AG10803 (cell line): ENCODE measurements at regions not wholly inside any gene's neighbourhood (a gene's known extent, or its start where the extent isn't known, plus 50 kb on each side); places are given as distances from the start of the nearest gene placed in this dataset.

ENCODE experiments used
- DNase-seq: peaks from one replicate; pipeline ENCODE4 v3.0.0; 2010; ENCODE audit warnings: low read depth
- H3K4me3 ChIP-seq: 2 replicates; pipeline ENCODE4 v1.5.1; 2011; ENCODE audit warnings: mild to moderate bottlenecking, low read length, control low read depth
- CTCF ChIP-seq: conservative IDR thresholded peaks from 2 replicates; pipeline ENCODE4 v1.5.1; 2011; ENCODE audit warnings: mild to moderate bottlenecking, low read length, control low read depth, inconsistent platforms

DNA sequence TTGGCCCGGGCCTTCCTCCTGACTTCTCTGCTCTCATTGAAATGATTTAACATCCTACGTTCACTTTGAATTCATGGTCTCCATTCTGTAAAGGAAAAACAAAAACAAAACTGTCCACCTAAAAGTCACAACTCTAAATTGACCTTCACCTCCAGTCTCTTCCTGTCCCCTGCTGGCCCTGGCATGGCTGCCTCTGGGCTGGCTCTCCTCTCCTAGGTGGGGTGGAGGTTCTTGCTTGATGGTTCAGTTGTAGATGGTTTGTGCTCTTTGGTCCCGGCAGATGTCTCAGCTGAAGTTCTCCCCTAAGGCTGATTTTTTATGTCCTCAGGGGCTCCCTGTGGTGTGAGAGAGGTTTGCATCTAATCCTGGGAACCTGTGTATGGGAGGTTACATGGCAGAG lies 121.1 kb downstream of the ACKR3 start:
- H3K4me3 ChIP-seq, result no peak overlapping the region
- no peak for DNase-seq
- TF ChIP-seq CTCF, result no peak

DNA sequence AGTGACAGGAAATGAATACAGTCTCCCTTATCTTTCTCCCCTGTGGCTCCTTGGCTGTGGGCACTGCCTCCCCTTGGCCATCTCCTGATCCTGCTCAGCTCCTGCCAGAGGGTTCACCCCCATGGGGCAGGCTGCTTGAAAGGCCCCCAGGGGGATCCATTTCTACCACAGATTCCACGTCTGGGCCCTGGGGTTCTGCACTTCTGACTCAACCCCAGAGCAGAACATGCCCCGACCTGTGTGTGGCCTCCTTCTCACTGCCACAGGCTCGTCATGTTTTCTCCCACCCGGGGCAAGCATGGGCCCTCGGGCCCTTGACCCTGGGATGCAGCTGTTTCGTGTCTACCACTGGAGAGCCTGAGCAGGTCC lies 122.2 kb downstream of the ACKR3 start:
- no peak overlapping the region for H3K4me3 ChIP-seq
- no peak for DNase-seq
- TF ChIP-seq CTCF, result no peak

- H3K4me3 ChIP-seq, result no peak overlapping the region
- no peak for DNase-seq
- TF ChIP-seq CTCF, result no peak
Observed at GRCh38 chr2:236692937-236693336, 123.3 kb downstream of the ACKR3 start.

- TF ChIP-seq CTCF, result no peak
- no peak overlapping the region for H3K4me3 ChIP-seq
Observed at GRCh38 chr2:236693531-236693930, 123.9 kb downstream of the ACKR3 start.

DNA sequence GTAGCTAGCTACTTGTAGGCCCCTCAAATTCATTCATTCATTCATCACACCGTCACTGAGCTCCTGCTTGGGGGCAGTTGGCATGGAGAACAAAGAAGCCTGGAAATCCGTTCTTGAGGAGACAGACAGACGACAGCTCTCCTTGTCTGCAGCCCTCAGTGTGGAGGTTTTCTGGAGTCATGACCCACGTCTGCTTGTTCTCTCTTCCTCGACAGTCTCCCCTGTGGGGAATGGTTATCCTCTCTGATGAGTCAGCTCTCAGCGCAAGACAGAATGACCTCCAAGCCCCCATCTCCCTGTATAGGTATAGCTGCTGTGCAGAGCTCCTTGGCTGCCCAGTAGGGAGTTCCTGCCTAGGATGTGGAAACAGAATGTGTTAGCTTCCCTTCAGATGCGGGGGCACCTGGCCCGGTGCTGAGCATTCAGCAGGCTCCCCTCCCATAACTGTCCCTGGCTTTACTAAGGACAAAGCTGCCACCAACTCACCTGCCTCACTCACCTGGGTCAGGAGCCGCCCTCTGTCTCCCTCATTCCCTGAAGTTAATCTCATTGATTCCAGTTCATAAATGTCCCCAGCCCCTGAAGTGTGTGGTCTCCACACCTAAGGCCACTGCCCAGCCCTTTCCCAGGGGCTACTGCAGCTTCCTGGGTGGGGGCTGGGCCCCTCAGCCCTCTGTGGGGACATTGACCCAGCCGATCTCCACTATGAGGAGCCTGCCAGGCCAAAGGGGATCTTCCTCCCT lies 124.7 kb downstream of the ACKR3 start:
- H3K4me3 ChIP-seq, result no peak overlapping the region
- no peak for DNase-seq
- no peak for TF ChIP-seq CTCF

More at GRCh38 chr2:236693531-236693930, 123.9 kb downstream of the ACKR3 start:
- DNase-seq, result no peak

- no peak overlapping the region for H3K4me3 ChIP-seq
- no peak for DNase-seq
- no peak for TF ChIP-seq CTCF
Observed at GRCh38 chr2:236696834-236697233, 127.2 kb downstream of the ACKR3 start.

- no peak for DNase-seq
- no peak for TF ChIP-seq CTCF
- no peak overlapping the region for H3K4me3 ChIP-seq
Observed at GRCh38 chr2:236698016-236698627, 128.5 kb downstream of the ACKR3 start.
